ENCODE measurements at regions not wholly inside any gene's neighbourhood (a gene's known extent, or its start where the extent isn't known, plus 50 kb on each side); places are given as distances from the start of the nearest gene placed in this dataset.

DNA sequence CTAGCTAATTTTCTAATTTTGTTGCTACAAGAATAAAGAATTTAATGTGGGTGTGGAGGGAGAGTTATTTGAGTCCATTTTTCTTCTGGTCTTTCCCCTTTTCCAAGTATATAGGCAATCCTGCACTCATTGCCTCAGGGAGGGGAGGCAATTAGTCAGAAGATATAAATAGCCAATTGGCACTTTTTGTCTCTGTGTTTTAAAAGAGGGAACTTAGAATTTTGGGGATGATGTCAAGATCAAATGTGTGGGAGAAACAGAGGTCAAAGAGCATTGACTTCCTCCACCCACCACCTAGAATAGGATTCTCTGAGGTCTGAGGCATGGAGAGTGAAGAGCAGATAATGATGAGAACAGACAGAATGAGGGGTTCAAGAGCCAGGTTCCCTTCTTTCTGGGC lies 120.3 kb upstream of the ZC3H12C start:
- no peak for DNase-seq (ENCODE audit: low spot score)

DNA sequence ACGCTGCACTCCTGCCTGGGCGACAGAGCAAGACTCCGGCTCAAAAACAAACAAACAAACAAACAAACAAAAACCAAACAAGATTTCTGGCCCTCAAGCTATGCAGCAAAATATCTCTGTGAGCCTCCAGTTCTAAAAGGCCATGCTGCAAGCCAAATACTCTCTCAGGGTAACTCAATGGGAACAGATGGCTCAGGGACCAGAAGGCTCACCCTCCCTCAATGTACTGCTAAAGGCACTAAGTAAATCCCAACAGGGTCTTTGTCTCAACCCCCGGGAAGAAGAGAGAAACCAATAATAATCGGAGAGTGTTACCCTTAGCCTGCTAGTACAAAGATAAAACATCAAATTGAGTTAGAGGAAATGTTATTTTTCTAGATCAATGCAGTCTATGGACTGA lies 119.7 kb upstream of the ZC3H12C start:
- DNase-seq (ENCODE audit: low spot score), result no peak

DNA sequence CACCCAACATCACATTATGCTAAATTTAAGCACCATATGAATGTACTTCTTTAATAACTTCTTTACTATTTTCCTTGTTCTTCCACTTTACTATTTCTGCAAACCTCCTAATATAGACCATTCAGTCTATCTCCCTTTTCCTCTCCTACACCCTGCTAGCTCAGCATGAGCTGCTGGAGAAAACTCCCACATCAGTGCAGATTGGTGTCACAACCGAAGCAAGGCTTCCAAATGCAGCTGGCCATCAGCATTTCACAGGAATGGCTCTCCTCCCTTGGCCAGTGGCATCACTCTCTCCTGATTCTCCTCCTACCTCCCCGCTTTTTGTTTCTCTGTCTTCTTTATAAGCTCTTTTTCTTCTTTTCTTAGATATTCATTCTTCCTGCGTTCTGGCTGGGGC lies 118.7 kb upstream of the ZC3H12C start:
- no peak for DNase-seq (ENCODE audit: low spot score)

DNA sequence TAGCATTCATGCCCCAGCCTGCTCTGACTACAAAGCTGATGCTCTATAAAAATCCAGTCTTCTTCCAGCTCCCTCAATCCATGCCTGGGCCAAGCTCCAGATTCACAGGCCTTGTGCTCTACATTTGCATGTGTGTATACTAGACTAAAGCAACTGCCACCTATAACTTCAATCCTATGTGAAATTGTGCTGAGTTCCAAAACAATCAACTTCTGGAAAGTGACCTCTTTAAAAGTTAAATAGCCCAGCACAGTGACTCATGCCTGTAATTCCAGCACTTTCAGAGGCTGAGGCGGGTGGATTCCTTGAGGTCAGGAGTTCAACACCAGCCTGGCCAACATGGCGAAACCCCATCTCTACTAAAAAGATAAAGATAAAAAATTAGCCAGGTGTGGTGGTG lies 114.3 kb upstream of the ZC3H12C start:
- no peak for DNase-seq (ENCODE audit: low spot score)

DNA sequence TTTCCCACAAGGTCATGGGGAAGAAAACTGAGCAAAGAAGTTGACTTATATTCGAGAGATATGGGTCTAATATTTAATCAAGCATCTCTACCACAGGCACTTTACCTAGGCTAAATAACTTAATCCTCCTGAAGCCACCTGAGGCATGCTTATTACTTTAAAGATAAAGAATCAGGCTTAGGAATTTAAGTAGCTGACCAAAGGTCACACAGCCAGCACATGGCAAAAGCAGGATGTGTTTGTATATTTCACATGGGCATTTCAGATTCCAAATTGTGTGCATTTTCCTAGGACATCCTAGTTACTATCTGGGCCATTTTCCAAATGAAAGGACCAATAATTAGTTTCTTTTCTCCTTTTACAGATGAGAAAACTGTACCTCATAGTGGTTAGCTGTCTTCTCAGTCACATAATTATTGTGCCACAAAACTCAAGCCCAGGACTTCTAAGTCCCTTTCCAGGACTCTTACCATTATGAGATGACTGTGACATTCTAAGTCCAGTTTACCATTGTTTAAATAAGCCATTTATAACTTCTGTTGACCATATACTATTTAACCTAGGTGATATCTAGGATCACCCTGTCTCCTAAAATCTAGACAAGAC lies 112.1 kb upstream of the ZC3H12C start:
- DNase-seq (ENCODE audit: low spot score), result no peak

DNA sequence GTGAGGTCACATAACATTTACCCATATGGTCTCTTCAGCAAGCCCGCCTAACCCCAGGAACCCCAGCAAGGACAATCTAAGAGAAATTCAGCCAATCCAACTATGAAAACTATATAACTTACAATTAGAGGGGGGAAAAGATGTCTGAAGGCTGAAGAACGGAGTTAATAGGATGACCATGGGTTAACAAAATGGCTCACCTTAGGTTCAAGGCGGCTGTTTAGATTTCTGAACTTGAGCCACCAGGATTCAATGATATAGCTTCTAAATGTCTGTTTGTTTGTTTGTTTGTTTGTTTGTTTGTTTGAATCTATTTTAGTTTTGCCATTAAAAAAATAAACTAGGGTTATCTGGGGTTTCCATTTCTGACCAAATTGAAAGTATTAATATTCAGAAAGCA lies 109.8 kb upstream of the ZC3H12C start:
- no peak for DNase-seq (ENCODE audit: low spot score)

DNA sequence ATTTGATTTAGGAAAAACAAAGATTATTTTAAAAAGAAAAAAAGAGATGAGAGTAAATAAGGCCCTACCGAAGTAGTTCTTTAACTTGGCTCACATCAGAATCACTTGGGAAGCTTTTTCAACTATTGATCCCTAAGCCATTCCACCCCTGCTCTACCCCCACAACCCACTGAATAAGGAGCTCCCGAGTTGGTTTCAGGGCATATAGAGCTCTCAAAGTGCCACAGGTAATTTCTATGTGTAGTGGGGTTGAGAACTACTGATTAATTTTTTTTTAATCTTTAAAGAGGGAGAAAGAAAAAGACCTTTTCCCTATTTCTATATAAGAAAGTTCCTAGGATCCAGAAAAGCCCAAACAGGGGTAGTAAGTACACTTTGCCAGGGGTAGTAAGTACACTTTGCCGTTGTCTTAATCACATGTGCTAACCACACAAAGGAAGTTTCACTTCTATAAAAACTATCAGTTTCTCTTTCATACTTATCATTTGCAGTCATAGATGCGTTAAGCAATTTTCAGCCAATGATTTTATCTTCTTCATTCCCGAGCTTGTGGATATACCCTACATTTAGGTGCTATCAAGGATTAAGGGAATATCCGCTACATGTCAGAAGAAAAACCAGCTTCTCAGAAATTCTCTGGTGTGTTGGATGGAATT lies 108.4 kb upstream of the ZC3H12C start:
- no peak for DNase-seq (ENCODE audit: low spot score)

DNA sequence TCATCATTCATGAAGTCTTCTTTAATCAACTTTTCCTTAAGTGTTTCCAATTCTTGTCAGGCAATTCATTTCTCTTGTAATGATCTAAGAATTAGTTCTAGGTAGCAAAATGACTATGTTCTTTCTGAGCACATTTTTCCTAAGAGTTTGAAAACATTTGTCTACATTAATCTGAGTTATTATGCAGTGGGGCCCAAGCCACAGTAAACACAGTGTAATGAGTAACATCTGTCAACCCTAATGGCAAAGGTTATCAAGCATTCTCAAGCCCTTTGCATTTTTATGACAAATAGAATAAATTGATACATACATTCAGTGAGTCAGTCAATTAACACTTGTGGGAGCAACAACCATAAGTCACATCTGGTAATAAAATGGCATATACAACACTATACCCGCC lies 106.7 kb upstream of the ZC3H12C start:
- DNase-seq (ENCODE audit: low spot score), result no peak

DNA sequence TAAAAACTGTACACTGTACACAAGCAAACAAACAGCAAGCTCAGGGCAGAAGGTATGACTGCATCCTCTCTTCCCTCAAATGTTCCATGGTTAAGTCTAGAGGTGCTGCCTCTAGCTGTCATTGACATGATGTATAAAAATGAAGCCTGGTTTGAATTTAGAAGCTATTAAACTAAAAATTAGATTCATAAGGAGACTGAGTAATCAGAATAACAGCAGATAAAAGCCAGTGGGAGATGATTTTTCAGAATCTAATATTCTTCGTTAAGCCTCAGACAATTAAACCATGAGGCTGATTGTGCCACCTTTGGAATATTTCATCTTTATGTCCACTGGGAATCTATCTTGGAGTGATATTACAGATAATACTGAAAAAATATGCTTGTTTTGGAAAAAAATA lies 101.4 kb upstream of the ZC3H12C start:
- no peak for DNase-seq (ENCODE audit: low spot score)

DNA sequence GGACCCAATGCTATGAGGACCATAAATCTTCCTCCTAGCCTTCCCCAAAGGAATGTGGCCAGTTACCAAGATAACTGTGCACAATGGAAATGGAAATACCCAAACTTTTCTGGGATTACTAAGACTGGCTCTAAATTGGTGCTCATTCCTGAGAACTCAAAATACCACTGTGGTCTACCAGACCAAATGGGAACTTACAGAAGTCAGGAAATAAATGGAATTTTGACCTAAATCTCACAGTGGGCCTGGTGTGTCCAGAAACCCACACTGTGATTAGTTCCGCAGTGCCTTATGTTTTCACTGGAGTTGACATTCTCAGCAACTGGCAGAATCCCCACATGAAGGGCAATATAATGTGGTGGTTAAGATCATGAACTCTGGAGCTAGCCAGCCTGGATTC lies 99.4 kb upstream of the ZC3H12C start:
- DNase-seq (ENCODE audit: low spot score), result no peak

DNA sequence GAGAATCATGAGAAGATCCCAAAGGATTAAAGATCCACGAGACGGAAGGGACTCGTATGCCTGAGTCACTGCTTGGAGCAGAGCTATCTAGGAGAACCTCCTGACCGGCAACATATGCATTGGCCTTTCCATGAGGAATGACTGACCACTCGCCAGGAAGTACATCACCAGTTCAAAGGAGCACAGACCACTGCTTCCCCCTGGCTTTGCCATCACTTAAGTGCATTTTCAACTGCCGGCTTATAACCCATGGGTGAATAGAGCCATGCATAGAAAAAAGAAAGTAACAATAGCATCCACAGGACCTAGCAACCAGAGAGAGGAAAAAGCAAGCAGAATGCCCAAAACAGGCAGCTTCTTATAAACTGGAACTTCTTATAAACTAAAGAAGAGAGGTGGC lies 98.3 kb upstream of the ZC3H12C start:
- DNase-seq (ENCODE audit: low spot score), result peak; percentile 30

DNA sequence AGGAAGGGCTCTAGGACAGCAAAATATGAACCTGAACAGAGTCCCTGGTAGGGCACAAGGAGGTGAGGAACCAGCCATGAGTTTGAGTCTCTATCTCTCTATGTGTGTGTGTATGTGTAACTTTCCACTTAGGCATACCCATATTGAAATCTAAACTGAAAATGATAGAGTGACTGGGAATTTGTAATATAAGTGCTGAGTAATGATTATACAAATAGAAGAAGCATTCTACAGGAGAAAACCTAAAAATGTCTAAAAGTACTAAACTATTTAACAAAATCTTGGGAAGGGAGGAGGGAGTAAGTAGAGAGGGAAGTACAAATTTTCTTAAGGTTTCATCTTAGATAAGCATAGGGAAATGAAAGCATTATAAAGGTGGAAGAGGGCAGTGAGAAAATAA lies 97.1 kb upstream of the ZC3H12C start:
- no peak for DNase-seq (ENCODE audit: low spot score)

DNA sequence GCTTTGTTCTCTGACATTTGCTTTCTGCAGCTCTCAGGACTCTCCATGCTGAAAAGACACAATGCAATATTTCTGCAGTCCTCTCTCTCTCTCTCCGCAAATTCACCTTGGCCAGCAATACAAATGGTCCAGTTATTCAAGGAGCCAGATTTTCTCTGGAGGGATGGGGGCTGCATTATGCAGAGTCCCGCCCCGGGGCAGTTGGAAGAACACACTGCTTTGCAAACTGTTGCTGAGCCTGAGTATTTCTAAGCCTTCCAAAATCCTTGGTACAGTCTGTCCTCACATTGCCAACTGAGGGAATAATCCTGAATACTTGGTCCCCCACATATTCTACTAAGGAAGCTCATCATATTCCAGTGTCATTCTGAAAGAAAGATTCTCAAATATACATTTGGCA lies 94.3 kb upstream of the ZC3H12C start:
- no peak for DNase-seq (ENCODE audit: low spot score)

DNA sequence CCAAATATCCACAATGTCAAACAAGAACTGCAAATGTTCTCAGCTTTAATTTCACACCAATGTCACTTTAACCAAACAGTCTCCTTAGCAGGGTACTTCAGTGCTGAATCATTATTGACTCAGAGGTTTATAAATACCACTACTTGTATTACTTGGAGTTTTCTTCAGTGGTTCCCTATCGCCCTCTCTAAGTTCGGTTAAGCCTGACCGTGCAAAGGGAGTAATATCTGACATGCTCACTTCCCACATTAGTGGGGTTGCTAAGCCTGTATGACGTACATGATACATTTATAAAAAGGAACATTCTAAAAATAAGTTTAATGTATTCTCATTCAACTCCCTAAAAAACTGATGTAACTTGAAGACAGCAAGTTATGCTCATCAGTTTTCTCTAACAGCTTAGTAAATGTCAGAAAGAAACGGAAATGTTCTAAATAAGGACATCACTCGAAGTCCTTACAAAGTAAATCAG lies 93.1 kb upstream of the ZC3H12C start:
- peak; percentile 85 for DNase-seq (ENCODE audit: low spot score)

DNA sequence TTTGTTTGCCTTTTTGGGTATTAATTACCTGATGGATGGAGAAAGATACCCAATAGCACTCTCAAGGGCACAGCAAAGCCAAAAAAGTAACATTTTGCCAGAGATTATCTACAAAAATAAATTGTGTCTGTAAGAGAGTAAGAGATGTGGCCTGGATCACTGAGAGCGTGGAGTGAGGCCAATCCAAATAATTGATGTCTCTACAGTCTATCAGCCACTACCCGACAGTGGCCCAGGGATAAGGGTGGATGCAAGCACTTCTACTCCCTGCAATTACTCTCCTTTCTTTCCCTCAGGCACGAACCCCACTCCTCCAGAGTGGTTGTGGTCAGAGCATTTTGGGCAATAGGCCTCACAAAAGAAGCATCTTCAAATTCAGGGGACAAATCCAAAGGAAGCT lies 92.3 kb upstream of the ZC3H12C start:
- no peak for DNase-seq (ENCODE audit: low spot score)

DNA sequence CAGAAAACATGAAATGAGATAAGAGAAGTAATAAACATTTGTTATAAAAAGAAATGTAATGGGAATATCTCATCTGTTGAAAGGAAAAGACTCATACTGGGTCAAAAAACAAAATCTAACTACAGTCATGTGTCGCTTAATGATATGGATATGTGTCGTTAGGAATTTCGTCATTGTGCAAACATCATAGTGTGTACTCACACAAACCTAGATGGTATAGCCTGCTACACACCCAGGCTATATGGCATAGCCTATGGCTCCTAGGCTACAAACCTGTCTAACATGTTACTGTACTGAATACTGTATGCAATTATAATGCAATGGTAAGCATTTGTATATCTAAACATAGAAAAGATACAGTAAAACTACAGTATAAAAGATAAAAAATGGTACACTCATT lies 89.8 kb upstream of the ZC3H12C start:
- DNase-seq (ENCODE audit: low spot score), result no peak

DNA sequence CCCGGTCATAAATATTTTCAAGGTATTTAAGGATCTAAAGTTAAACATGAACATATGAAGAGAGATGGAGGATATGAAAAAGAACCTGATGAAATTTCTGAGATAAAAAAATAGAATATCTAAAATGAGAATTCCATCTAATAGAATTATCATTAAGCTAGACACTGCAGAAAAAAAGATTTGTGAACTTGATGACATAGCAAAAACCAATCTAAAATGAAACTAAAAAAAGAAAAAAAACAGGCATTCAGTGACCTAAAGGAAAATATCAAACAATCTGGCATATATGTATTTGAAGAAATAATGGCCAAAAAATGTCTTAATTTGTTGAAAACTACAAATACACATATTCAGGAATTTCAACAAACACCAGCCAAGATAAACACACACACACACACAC lies 81.6 kb upstream of the ZC3H12C start:
- DNase-seq (ENCODE audit: low spot score), result no peak

DNA sequence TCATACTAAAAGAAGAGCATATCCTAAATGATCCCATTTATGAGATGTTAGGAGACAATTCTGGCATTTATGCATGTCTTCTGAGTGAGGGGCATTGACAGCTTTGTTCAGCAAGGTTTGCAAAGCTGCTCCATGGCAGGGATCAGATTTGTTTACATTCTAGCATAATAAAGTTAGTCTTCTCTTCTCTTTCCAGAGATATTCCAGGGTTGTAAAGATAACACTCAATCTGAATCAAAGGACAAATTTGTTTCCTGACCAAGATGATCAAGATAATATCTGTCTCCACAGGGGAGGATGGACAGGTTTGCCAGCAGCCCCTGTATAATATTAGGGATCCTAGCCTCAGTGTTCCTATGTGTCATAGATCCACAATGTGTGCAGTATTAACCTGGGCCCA lies 77.5 kb upstream of the ZC3H12C start:
- DNase-seq (ENCODE audit: low spot score), result no peak

DNA sequence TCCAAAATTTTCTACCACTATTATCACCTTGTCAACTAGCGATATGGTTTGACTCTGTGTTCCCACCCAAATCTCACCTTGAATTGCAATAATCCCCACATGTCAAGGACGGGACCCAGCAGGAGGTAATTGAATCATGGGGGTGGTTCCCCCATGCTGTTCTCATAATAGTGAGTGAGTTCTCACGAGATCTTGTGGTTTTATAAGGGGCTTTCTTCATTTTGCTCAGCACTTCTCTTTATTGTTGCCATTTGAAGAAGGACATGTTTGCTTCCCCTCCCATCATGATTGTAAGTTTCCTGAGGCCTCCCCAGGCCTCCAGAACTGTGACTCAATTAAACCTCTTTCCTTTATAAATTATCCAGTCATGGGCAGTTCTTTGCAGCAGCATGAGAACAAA lies 73.5 kb upstream of the ZC3H12C start:
- DNase-seq (ENCODE audit: low spot score), result no peak

DNA sequence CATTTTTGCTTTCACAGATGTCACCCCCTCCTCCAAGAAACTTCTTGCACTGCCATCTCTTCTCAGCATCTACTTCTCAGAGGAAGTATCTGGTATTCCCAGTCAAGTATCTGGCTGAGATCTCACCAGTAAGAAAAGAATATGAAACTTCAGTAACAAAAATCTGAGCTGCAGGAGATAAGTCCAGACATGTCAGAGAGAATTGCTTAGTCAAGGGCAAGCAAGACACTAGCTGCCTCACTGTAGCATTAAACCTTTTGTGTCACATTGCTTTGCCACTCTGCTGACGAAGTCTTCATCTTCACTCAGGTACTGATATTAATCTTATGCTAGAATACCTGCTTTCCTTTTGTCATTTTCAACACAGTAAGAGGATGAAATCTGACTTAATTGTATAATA lies 70.6 kb upstream of the ZC3H12C start:
- DNase-seq (ENCODE audit: low spot score), result no peak

DNA sequence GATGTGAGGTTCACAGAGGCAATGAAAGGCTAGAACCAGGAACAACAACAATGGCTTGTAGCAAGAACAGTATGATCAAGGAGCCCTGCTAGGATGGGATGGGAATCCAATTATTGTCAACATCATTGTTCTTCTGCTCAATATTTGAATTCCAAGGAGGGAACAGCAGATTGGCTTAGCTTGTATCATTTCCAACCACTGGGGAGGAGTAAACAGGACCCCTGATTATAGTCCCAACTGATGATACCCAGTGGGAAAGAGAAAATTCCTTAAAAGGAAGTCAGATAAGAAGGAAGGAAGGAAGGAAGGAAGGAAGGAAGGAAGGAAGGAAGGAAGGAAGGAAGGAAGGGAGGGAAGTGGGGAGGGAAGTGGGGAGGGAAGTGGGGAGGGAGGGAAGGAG lies 69.5 kb upstream of the ZC3H12C start:
- no peak for DNase-seq (ENCODE audit: low spot score)

DNA sequence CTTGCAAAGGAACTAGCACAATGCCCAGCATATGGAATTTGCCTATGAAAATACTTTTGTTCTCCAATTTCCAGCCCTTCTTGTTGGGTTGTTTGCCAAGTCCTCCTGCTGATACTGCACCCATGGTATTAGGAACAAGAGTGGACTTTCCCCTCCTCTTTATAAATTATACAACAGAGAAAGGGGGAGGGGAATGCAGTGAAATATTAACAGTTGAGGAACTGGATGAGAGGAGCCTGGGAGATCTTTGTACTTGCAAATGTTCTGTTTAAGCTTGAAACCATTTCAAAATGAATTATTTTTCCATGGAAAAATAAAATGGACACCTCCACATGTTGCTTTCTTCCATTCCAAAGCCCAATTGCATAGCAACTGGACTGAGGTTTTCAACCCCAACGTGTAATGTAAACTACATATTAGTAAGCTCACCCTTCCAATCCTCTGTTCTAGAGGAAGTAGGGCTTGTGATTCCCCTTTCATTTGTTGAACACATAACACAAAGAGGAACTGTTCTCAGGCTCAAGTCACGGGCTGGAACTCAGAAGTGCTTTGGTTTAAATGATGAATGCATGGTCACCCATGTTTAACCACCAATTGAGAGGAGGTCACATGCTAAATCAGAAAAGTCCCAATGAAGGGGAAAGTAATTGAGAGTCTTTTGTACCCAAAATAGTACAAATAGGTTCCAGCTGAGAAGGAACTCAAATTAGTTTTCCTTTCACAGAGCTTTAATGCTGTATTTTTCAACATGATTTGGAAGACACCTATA lies 66.2 kb upstream of the ZC3H12C start:
- DNase-seq (ENCODE audit: low spot score), result no peak

DNA sequence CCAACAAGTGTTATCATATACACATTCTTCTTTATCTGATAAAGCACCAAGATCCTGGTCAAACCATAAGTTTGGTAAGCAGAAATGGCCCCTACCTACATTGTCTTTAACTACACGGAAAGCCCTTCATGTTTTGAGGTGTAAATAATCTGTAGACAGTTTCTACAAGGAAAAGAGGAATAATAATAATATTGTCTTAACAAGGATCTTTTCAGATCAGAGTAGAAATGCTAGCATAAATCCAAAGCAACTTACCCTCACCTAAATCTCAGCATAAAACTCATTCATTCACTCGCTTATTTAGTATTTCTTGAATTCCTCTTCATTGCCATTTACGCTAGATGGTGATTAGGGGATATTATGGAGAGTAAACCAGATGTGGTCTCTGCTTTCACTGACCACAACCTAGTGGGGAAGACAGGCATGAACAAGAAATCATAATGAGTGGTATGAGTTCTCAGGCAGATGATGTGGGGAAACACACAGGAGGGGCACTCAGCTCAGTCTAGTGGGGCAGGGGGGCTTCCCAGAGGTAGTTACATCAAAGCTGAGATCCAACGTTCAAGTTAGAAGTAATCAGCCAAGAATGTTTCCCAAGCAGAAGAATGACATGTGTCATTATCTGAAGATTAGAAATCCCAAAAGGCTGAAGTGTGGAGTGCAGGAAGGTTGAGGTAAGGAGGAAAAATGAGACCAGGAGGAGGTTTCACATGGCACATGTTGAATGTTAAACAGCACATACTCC lies 65.4 kb upstream of the ZC3H12C start:
- no peak for DNase-seq (ENCODE audit: low spot score)
